GM12878 (cell line): ENCODE measurements at regions not wholly inside any gene's neighbourhood (a gene's known extent, or its start where the extent isn't known, plus 50 kb on each side); places are given as distances from the start of the nearest gene placed in this dataset.

Experiments used
- ATAC-seq: fragments of 200-7000 bp; cut with Tn5 transposase; 3 replicates; pipeline ENCODE4 v1.9.1; 2020; ENCODE audit warnings: mild to moderate bottlenecking, moderate library complexity
- BruUV-seq: library from RNA; stranded (reverse); fragments of 400-500 nt; replicated peaks from 2 replicates; lab custom pipeline; 2021; lab: Mats Ljungman, UMichigan
- CTCF ChIA-PET: fragments of 300-600 bp; sonication (Branson Sonifier 250); formaldehyde crosslinking; extraction: SDS; loops from one replicate; lab custom pipeline; 2021; ENCODE audit warnings: inconsistent platforms; lab: Yijun Ruan, JAX
- POLR2A ChIA-PET: fragments of 350-600 bp; formaldehyde crosslinking; extraction: SDS; loops from one replicate; lab custom pipeline; 2021; ENCODE audit warnings: inconsistent platforms; lab: Charles Lee
- RAD21 ChIA-PET: fragments of 300-600 bp; sonication (Branson Sonifier 250); formaldehyde crosslinking; loops from one replicate; lab custom pipeline; 2023; ENCODE audit warnings: antibody characterized with exemption; ENCODE audit not compliant: unreplicated experiment; lab: Charles Lee
- SMC1A ChIA-PET: fragments of 300-600 bp; sonication (Branson Sonifier 250); formaldehyde crosslinking; loops from one replicate; lab custom pipeline; 2023; ENCODE audit not compliant: unreplicated experiment, uncharacterized antibody; lab: Charles Lee
- DNase-seq: peaks from one replicate; pipeline ENCODE4 v3.0.0-alpha.2; 2011; ENCODE audit warnings: low read depth, low spot score
- FAIRE-seq: peaks from 3 replicates; lab custom pipeline; 2011; peaks lifted over from hg19 to GRCh38; lab: Jason Lieb, UNC
- H2AFZ ChIP-seq: 2 replicates; pipeline ENCODE4 v1.6.0; 2011; ENCODE audit warnings: low read depth, low read length, control low read depth; ENCODE audit not compliant: control insufficient read depth
- H3K27ac ChIP-seq: 2 replicates; pipeline ENCODE4 v1.5.1; 2011; ENCODE audit warnings: control low read depth; ENCODE audit not compliant: control insufficient read depth, insufficient read depth
- H3K27me3 ChIP-seq, 2 experiments: replicated peaks in 1 of 2; 2 replicates each; pipeline versions ENCODE4 v1.6.0 to v1.6.1; 2011; ENCODE audit warnings: low read length in 1 of 2; ENCODE audit not compliant: control insufficient read depth in 2 of 2, insufficient read depth in 2 of 2
- H3K36me3 ChIP-seq, 2 experiments: 2 replicates each; pipeline ENCODE4 v1.5.1; 2011; ENCODE audit warnings: low read length in 1 of 2; ENCODE audit not compliant: control insufficient read depth in 2 of 2, insufficient read depth in 2 of 2
- H3K4me1 ChIP-seq: 2 replicates; pipeline ENCODE4 v1.6.1; 2011; ENCODE audit warnings: mild to moderate bottlenecking, low read length, moderate library complexity, mixed read lengths; ENCODE audit not compliant: control insufficient read depth, insufficient read depth
- H3K4me2 ChIP-seq: 2 replicates; pipeline ENCODE4 v1.6.0; 2011; ENCODE audit warnings: control low read depth; ENCODE audit not compliant: control insufficient read depth, insufficient read depth
- H3K4me3 ChIP-seq: fragments of 200-600 bp; sonication (generic); 2 replicates; pipeline ENCODE4 v1.5.1; 2016
- H3K79me2 ChIP-seq: 2 replicates; pipeline ENCODE4 v1.6.0; 2011; ENCODE audit warnings: low read length; ENCODE audit not compliant: control insufficient read depth, insufficient read depth
- H3K9ac ChIP-seq: 2 replicates; pipeline ENCODE4 v1.8.0; 2011; ENCODE audit warnings: low read length, control low read depth, mixed read lengths; ENCODE audit not compliant: control insufficient read depth, insufficient read depth
- H3K9me3 ChIP-seq: replicated peaks from 3 replicates; pipeline ENCODE4 v1.5.1; 2011; ENCODE audit warnings: mild to moderate bottlenecking, low read length; ENCODE audit not compliant: control insufficient read depth, insufficient read depth
- H4K20me1 ChIP-seq: 2 replicates; pipeline ENCODE4 v1.6.0; 2011; ENCODE audit not compliant: control insufficient read depth, insufficient read depth
- BHLHE40 ChIP-seq, 2 experiments: fragments of 450-650 bp in 1 of 2; IDR thresholded peaks; 2 replicates each; pipeline ENCODE4 v1.6.1; 2011 to 2017; ENCODE audit warnings: low read depth in 2 of 2, borderline replicate concordance in 1 of 2, improper control_type of control experiment in 1 of 2, low read length in 1 of 2, mild to moderate bottlenecking in 1 of 2
- CHD2 ChIP-seq: IDR thresholded peaks from 2 replicates; pipeline ENCODE4 v1.6.1; 2011; ENCODE audit warnings: low read depth, low read length, improper control_type of control experiment, borderline replicate concordance
- CREM ChIP-seq: IDR thresholded peaks from 2 replicates; pipeline ENCODE4 v1.6.1; 2014; ENCODE audit warnings: antibody characterized with exemption, low read depth
- EED ChIP-seq: sonication (generic); IDR thresholded peaks from 2 replicates; pipeline ENCODE4 v1.6.1; 2016; ENCODE audit warnings: antibody characterized with exemption, low read depth
- FOXM1 ChIP-seq: IDR thresholded peaks from 2 replicates; pipeline ENCODE4 v1.6.1; 2012; ENCODE audit warnings: low read depth, mild to moderate bottlenecking, inconsistent platforms, low read length, moderate library complexity
- HDAC6 ChIP-seq: fragments of 200-600 bp; sonication (generic); IDR thresholded peaks from one replicate; pipeline ENCODE4 v1.8.0; 2017; ENCODE audit warnings: antibody characterized with exemption; ENCODE audit not compliant: unreplicated experiment
- IKZF1 ChIP-seq: fragments of 450-650 bp; conservative IDR thresholded peaks from 2 replicates; pipeline ENCODE4 v1.6.1; 2017; ENCODE audit warnings: antibody characterized with exemption, mild to moderate bottlenecking
- IRF4 ChIP-seq: IDR thresholded peaks from 2 replicates; pipeline ENCODE4 v1.6.1; 2011; ENCODE audit warnings: low read depth, low read length
- JUNB ChIP-seq: IDR thresholded peaks from 2 replicates; pipeline ENCODE4 v1.6.1; 2016; ENCODE audit warnings: antibody characterized with exemption, mild to moderate bottlenecking
- KAT2A ChIP-seq: conservative IDR thresholded peaks from 2 replicates; pipeline ENCODE4 v1.6.1; 2011; ENCODE audit warnings: low read depth, low read length; ENCODE audit not compliant: control insufficient read depth
- KDM1A ChIP-seq: fragments of 200-600 bp; sonication (generic); IDR thresholded peaks from 2 replicates; pipeline ENCODE4 v1.6.1; 2016; ENCODE audit warnings: borderline replicate concordance
- MTA2 ChIP-seq: fragments of 450-650 bp; IDR thresholded peaks from 2 replicates; pipeline ENCODE4 v1.6.1; 2016; ENCODE audit warnings: low read depth, mild to moderate bottlenecking, moderate library complexity
- NR2C2 ChIP-seq: IDR thresholded peaks from 2 replicates; pipeline ENCODE4 v1.6.1; 2011; ENCODE audit warnings: borderline replicate concordance, low read depth; ENCODE audit not compliant: control insufficient read depth, insufficient read length
- POU2F2 ChIP-seq: IDR thresholded peaks from 3 replicates; pipeline ENCODE4 v1.6.1; 2011; ENCODE audit warnings: low read depth, mild to moderate bottlenecking, low read length, borderline replicate concordance
- RUNX3 ChIP-seq: IDR thresholded peaks from 2 replicates; pipeline ENCODE4 v1.6.1; 2012; ENCODE audit warnings: low read length, inconsistent platforms
- SMC3 ChIP-seq: IDR thresholded peaks from 2 replicates; pipeline ENCODE4 v1.6.1; 2011; ENCODE audit warnings: low read length, improper control_type of control experiment, borderline replicate concordance
- SP1 ChIP-seq: IDR thresholded peaks from one replicate; pipeline ENCODE4 v1.6.1; 2011; ENCODE audit warnings: low read depth, low read length
- YY1 ChIP-seq: IDR thresholded peaks from 2 replicates; pipeline ENCODE4 v1.6.1; 2011; ENCODE audit warnings: low read depth, mild to moderate bottlenecking, low read length
- in situ Hi-C: fragments of 300-500 bp; cut with MboI; formaldehyde crosslinking; loops from 9 replicates; pipeline ENCODE4 v1.14.3; 2018; ENCODE audit warnings: mixed read lengths
- intact Hi-C: fragments of 100-400 bp; cut with micrococcal nuclease; formaldehyde crosslinking; loops from one replicate; pipeline ENCODE4 v1.14.2; 2022; ENCODE audit not compliant: unreplicated experiment
- TF ChIP-seq, protein P1 (sequence below): fragments of 450-650 bp; IDR thresholded peaks from 2 replicates; pipeline ENCODE4 v1.6.1; 2016; ENCODE audit warnings: mild to moderate bottlenecking
- TF ChIP-seq, protein P2 (sequence below): IDR thresholded peaks from 2 replicates; pipeline ENCODE4 v1.6.1; 2011; ENCODE audit warnings: borderline replicate concordance, low read depth, mild to moderate bottlenecking, moderate library complexity, low read length; ENCODE audit not compliant: insufficient read depth, poor library complexity, severe bottlenecking
- TF ChIP-seq, protein P3 (sequence below): IDR thresholded peaks from 2 replicates; pipeline ENCODE4 v1.6.1; 2012; ENCODE audit warnings: low read length, inconsistent platforms
- TF ChIP-seq, protein P4 (sequence below): IDR thresholded peaks from 2 replicates; pipeline ENCODE4 v1.6.1; 2012; ENCODE audit warnings: low read depth, low read length, improper control_type of control experiment

DNA sequence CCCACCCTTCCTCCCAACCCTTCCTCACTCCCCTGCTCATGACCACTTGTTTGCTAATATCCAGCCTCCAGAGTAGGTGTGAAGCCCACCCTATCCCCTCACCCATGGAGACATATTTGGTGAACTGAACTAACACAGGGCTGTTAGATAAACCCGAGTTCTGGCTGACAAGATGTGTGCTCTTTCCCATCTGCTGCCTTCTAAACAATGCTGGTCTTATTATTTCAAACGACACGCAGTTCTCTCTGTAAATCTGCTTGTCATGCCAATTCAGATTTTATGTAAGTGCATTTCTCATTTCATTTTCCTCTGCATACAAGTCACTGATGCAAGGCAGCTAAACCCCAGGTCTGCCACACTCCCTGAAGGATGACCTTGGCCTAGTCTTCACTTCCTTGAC, 343.0 kb upstream of the CDH5 start (continued):
- TF ChIP-seq BHLHE40 (IDR thresholded peaks at IDR 0.05; ENCODE audit: borderline replicate concordance in 1 of 2, low read depth in 2 of 2, low read length in 1 of 2), result no peak
- no peak for TF ChIP-seq MTA2
- TF ChIP-seq SP1, result no peak

DNA sequence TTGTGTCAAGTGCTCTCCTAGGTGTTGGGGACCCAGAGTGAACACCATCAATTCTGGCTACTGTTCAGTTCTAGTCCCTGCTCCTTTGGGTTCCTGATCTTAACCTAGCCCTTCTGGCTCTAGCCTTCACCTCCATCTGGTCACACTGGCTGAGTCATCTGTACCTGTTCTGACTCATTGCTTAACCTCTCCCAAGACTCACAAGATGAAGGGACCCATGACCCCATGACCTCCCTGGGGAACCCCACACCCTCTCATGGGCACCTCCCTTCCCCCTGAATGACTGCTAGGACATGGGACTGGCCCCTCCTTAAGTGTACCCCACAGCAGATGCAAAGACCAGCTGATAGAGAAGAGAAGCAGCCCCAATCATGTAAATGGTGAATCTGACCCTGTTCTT, 345.8 kb upstream of the CDH5 start:
- Histone ChIP-seq H3K9me3 (no peaks in the 10 kb centered on the region; the same call in 2 of the 3 replicates), H3K79me2 (no peaks in the 10 kb centered on the region), H2AFZ (no peak overlapping the region), H3K4me2 (no peak overlapping the region), H3K9ac (no peak overlapping the region), H3K36me3 (no peaks in the 10 kb centered on the region), H3K4me1 (no peaks in the 10 kb centered on the region), H3K27me3 (no peaks in the 10 kb centered on the region), H4K20me1 (no peaks in the 10 kb centered on the region), H3K4me3 (no peak overlapping the region), H3K27ac (no peak overlapping the region)
- no peak for FAIRE-seq
- peak; percentile 40 for ATAC-seq
- ChIA-PET POLR2A (no interaction called here), CTCF (no interaction called here), SMC1A (no interaction called here), RAD21 (no interaction called here)
- no TSS peak for BruUV-seq
- intact Hi-C loops (no loop called here), in situ Hi-C loops (no loop called here)
- no peak for DNase-seq
- TF ChIP-seq IKZF1 (no peak), FOXM1 (0 out of 2 replicates have a peak, but pooled peaks have one; percentile 15), CHD2 (no peak), HDAC6 (no peak), NR2C2 (no peak), KAT2A (no peak), EED (peak; percentile 80), SMC3 (no peak), YY1 (no peak), CREM (0 out of 2 replicates have a peak, but pooled peaks have one; percentile 39), POU2F2 (no peak), RUNX3 (peak; percentile 59), JUNB (peak; percentile 75), IRF4 (0 out of 2 replicates have a peak, but pooled peaks have one; percentile 36), KDM1A (no peak)
- TF ChIP-seq, protein P1, sequence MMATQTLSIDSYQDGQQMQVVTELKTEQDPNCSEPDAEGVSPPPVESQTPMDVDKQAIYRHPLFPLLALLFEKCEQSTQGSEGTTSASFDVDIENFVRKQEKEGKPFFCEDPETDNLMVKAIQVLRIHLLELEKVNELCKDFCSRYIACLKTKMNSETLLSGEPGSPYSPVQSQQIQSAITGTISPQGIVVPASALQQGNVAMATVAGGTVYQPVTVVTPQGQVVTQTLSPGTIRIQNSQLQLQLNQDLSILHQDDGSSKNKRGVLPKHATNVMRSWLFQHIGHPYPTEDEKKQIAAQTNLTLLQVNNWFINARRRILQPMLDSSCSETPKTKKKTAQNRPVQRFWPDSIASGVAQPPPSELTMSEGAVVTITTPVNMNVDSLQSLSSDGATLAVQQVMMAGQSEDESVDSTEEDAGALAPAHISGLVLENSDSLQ, result no peak
- TF ChIP-seq, protein P2, sequence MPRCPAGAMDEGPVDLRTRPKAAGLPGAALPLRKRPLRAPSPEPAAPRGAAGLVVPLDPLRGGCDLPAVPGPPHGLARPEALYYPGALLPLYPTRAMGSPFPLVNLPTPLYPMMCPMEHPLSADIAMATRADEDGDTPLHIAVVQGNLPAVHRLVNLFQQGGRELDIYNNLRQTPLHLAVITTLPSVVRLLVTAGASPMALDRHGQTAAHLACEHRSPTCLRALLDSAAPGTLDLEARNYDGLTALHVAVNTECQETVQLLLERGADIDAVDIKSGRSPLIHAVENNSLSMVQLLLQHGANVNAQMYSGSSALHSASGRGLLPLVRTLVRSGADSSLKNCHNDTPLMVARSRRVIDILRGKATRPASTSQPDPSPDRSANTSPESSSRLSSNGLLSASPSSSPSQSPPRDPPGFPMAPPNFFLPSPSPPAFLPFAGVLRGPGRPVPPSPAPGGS, result peak; percentile 49
- TF ChIP-seq, protein P3, sequence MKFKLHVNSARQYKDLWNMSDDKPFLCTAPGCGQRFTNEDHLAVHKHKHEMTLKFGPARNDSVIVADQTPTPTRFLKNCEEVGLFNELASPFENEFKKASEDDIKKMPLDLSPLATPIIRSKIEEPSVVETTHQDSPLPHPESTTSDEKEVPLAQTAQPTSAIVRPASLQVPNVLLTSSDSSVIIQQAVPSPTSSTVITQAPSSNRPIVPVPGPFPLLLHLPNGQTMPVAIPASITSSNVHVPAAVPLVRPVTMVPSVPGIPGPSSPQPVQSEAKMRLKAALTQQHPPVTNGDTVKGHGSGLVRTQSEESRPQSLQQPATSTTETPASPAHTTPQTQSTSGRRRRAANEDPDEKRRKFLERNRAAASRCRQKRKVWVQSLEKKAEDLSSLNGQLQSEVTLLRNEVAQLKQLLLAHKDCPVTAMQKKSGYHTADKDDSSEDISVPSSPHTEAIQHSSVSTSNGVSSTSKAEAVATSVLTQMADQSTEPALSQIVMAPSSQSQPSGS, result peak; percentile 47; the same call in 1 of the 2 replicates
- TF ChIP-seq, protein P4, sequence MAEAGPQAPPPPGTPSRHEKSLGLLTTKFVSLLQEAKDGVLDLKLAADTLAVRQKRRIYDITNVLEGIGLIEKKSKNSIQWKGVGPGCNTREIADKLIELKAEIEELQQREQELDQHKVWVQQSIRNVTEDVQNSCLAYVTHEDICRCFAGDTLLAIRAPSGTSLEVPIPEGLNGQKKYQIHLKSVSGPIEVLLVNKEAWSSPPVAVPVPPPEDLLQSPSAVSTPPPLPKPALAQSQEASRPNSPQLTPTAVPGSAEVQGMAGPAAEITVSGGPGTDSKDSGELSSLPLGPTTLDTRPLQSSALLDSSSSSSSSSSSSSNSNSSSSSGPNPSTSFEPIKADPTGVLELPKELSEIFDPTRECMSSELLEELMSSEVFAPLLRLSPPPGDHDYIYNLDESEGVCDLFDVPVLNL, result no peak
